ENCODE measurements at regions not wholly inside any gene's neighbourhood (a gene's known extent, or its start where the extent isn't known, plus 50 kb on each side); places are given as distances from the start of the nearest gene placed in this dataset.
"Not testable (repeated sequence)": the region's sequence is repeated elsewhere in the genome, so short reads cannot be mapped to it uniquely, and the experiment has no call there.

- TF ChIP-seq, protein P1, sequence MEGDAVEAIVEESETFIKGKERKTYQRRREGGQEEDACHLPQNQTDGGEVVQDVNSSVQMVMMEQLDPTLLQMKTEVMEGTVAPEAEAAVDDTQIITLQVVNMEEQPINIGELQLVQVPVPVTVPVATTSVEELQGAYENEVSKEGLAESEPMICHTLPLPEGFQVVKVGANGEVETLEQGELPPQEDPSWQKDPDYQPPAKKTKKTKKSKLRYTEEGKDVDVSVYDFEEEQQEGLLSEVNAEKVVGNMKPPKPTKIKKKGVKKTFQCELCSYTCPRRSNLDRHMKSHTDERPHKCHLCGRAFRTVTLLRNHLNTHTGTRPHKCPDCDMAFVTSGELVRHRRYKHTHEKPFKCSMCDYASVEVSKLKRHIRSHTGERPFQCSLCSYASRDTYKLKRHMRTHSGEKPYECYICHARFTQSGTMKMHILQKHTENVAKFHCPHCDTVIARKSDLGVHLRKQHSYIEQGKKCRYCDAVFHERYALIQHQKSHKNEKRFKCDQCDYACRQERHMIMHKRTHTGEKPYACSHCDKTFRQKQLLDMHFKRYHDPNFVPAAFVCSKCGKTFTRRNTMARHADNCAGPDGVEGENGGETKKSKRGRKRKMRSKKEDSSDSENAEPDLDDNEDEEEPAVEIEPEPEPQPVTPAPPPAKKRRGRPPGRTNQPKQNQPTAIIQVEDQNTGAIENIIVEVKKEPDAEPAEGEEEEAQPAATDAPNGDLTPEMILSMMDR (IDR thresholded peaks at IDR 0.05; ENCODE audit: low read depth, low read length, missing control alignments): no peak
- no peak overlapping the region for H3K4me3 ChIP-seq (ENCODE audit: low read depth, low read length)
- no peak for DNase-seq (ENCODE audit: low read depth)
These were observed 363.3 kb downstream of the MBD2 start for GRCh38 chr18:53861185-53861584.

GRCh38 chr18:53859764-53860163 lies 364.7 kb downstream of the MBD2 start:
- DNase-seq (ENCODE audit: low read depth): no peak
- TF ChIP-seq, protein P1 (IDR thresholded peaks at IDR 0.05; ENCODE audit: low read depth, low read length, missing control alignments): no peak
- H3K4me3 ChIP-seq (ENCODE audit: low read depth, low read length): no peak overlapping the region

GRCh38 chr18:53850902-53851301 lies 373.6 kb downstream of the MBD2 start:
- DNase-seq (ENCODE audit: low read depth): no peak
- TF ChIP-seq, protein P1 (IDR thresholded peaks at IDR 0.05; ENCODE audit: low read depth, low read length, missing control alignments): no peak
- no peak overlapping the region for H3K4me3 ChIP-seq (ENCODE audit: low read depth, low read length)

DNA sequence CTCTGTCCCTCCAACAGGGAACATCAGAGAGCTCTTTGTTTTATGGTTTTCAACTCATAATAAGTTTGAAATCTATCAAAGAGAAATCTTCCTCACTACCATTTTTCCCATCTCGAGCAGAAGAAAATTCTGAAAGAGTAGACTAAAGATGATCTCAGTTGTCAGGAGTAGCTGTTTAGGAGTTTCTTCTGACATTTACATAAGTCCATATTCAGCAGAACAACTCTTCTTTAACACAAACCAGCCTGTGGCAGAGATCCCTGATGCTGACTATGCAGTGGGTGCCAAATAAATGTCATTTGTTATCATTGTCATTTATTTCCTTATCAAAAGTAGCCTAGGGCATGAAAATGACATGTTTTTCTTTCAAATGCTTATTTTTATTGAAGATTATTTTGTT lies 380.7 kb downstream of the MBD2 start:
- no peak overlapping the region for H3K4me3 ChIP-seq (ENCODE audit: low read depth, low read length)
- TF ChIP-seq, protein P1 (IDR thresholded peaks at IDR 0.05; ENCODE audit: low read depth, low read length, missing control alignments): no peak
- no peak for DNase-seq (ENCODE audit: low read depth)

DNA sequence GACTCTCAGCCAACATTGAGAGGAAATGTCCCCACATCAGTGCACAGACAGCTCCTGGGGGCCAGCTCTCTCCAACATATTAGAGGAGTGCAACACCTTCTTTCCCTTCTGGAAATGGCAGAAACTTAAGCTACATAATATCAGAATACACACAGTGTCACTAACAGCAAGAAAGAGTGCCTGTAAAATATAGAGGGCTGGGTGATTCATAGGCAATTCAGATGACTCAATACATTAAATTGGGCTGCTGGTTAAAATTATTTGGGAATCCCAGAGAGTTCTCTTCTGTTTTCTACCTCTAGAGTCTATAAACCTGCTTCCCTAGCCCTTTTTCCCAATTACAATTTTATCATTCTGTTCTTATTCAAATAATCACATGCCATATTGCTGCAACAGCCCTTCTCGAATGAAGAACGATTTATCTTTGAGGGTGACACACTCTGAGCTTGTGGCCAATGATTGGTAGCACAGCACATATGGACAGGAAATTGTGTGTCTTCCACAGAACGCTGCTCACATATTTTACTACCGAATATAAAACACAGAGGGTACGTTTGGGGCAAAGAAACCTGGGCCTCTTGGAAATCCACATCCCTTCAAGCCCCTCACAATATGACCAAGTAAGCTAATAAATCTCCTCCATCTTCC lies 381.2 kb downstream of the MBD2 start:
- no peak for DNase-seq (ENCODE audit: low read depth)
- no peak overlapping the region for H3K4me3 ChIP-seq (ENCODE audit: low read depth, low read length)
- TF ChIP-seq, protein P1 (IDR thresholded peaks at IDR 0.05; ENCODE audit: low read depth, low read length, missing control alignments): no peak

DNA sequence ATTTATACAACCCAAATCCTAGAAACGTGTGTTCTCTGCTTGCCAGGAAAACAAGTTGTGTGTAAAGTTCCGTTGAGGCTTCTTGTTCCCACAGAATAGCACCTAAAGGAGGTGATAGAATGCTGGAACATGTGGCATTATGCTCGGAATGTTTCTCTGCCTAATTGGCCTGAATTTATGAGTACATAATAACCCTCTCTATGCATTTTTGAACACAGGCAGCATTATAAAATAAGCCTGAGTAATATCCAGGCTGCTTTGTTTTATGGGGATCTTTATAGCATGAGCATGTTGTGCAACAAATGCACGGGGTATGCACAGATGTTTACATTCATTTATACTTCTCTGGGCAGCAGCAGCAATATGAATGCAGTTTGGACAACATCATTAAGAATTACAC lies 385.7 kb downstream of the MBD2 start:
- DNase-seq (ENCODE audit: low read depth): no peak
- no peak overlapping the region for H3K4me3 ChIP-seq (ENCODE audit: low read depth, low read length)
- TF ChIP-seq, protein P1 (IDR thresholded peaks at IDR 0.05; ENCODE audit: low read depth, low read length, missing control alignments): no peak

GRCh38 chr18:53821141-53821540 lies 403.3 kb downstream of the MBD2 start:
- not testable (repeated sequence) for H3K4me3 ChIP-seq (ENCODE audit: low read depth, low read length); DNase-seq (ENCODE audit: low read depth)

All from GM12864 (cell line).